KMS-11 (cell line): ENCODE measurements at regions not wholly inside any gene's neighbourhood (a gene's known extent, or its start where the extent isn't known, plus 50 kb on each side); places are given as distances from the start of the nearest gene placed in this dataset.

Source experiments
- H2AFZ ChIP-seq: fragments of 200-600 bp; sonication (generic); 2 replicates; pipeline ENCODE4 v1.6.1; 2016; ENCODE audit warnings: antibody characterized with exemption, mixed run types, low read depth
- H3K27ac ChIP-seq: fragments of 200-600 bp; sonication (generic); 2 replicates; pipeline ENCODE4 v1.6.1; 2016; ENCODE audit warnings: mild to moderate bottlenecking, mixed run types
- H3K27me3 ChIP-seq: fragments of 200-600 bp; sonication (generic); 2 replicates; pipeline ENCODE4 v1.6.1; 2017; ENCODE audit warnings: mild to moderate bottlenecking, low read depth, mixed run types, moderate library complexity; ENCODE audit not compliant: insufficient read depth
- H3K36me3 ChIP-seq: fragments of 200-600 bp; sonication (generic); 2 replicates; pipeline ENCODE4 v1.6.1; 2017; ENCODE audit warnings: mild to moderate bottlenecking, mixed run types; ENCODE audit not compliant: insufficient read depth
- H3K4me1 ChIP-seq: fragments of 200-600 bp; sonication (generic); 2 replicates; pipeline ENCODE4 v1.6.1; 2016; ENCODE audit warnings: mild to moderate bottlenecking, low read depth, mixed run types; ENCODE audit not compliant: poor library complexity, severe bottlenecking
- H3K4me2 ChIP-seq: fragments of 200-600 bp; sonication (generic); 2 replicates; pipeline ENCODE4 v1.7.0; 2016; ENCODE audit warnings: mild to moderate bottlenecking, mixed run types
- H3K4me3 ChIP-seq: fragments of 200-600 bp; sonication (generic); IDR thresholded peaks from 2 replicates; pipeline ENCODE4 v1.6.1; 2017; ENCODE audit warnings: low read depth, low read length, mixed read lengths; ENCODE audit not compliant: insufficient read depth
- H3K79me2 ChIP-seq: fragments of 200-600 bp; sonication (generic); 2 replicates; pipeline ENCODE4 v1.6.1; 2016; ENCODE audit warnings: low read depth, mixed run types; ENCODE audit not compliant: insufficient read depth
- H3K9ac ChIP-seq: fragments of 200-600 bp; sonication (generic); 2 replicates; pipeline ENCODE4 v1.6.1; 2016; ENCODE audit warnings: mild to moderate bottlenecking, mixed run types
- H4K20me1 ChIP-seq: fragments of 200-600 bp; sonication (generic); 2 replicates; pipeline ENCODE4 v1.6.1; 2016; ENCODE audit warnings: mild to moderate bottlenecking, mixed run types; ENCODE audit not compliant: insufficient read depth
- CTCF ChIP-seq: fragments of 200-600 bp; sonication (generic); conservative IDR thresholded peaks from 2 replicates; pipeline ENCODE4 v1.6.1; 2017; ENCODE audit warnings: low read depth, mild to moderate bottlenecking, antibody characterized with exemption, low read length, moderate library complexity, mixed read lengths

GRCh38 chr16:48810803-48811453 is 200.9 kb upstream of the N4BP1 start:
- Histone ChIP-seq H4K20me1 (no peaks in the 10 kb centered on the region), H3K27ac (no peak overlapping the region), H3K4me3 (no peak overlapping the region), H3K4me1 (no peaks in the 10 kb centered on the region), H3K9ac (no peak overlapping the region), H3K4me2 (no peak overlapping the region), H3K79me2 (no peaks in the 10 kb centered on the region), H3K36me3 (no peaks in the 10 kb centered on the region), H2AFZ (no peak overlapping the region), H3K27me3 (no peaks in the 10 kb centered on the region)
- TF ChIP-seq CTCF, result no peak

GRCh38 chr16:48810436-48810802 is 200.4 kb upstream of the N4BP1 start:
- Histone ChIP-seq H3K9ac (no peak overlapping the region), H2AFZ (no peak overlapping the region), H3K4me2 (no peak overlapping the region), H3K36me3 (no peaks in the 10 kb centered on the region), H3K4me1 (no peaks in the 10 kb centered on the region), H3K27ac (no peak overlapping the region), H3K27me3 (no peaks in the 10 kb centered on the region), H4K20me1 (no peaks in the 10 kb centered on the region), H3K79me2 (no peaks in the 10 kb centered on the region), H3K4me3 (no peak overlapping the region)
- TF ChIP-seq CTCF, result no peak

GRCh38 chr16:48790151-48790550 is 180.2 kb upstream of the N4BP1 start:
- H3K9ac ChIP-seq, result no peak overlapping the region
- no peaks in the 10 kb centered on the region for H3K27me3 ChIP-seq
- H4K20me1 ChIP-seq, result no peaks in the 10 kb centered on the region
- no peak overlapping the region for H3K4me3 ChIP-seq
- no peak overlapping the region for H3K27ac ChIP-seq
- H3K79me2 ChIP-seq, result no peaks in the 10 kb centered on the region
- no peak overlapping the region for H2AFZ ChIP-seq
- TF ChIP-seq CTCF, result no peak
- H3K4me1 ChIP-seq, result no peaks in the 10 kb centered on the region
- no peaks in the 10 kb centered on the region for H3K36me3 ChIP-seq
- H3K4me2 ChIP-seq, result no peak overlapping the region

GRCh38 chr16:48788475-48788874 is 178.5 kb upstream of the N4BP1 start:
- Histone ChIP-seq H3K27me3 (no peaks in the 10 kb centered on the region), H4K20me1 (no peaks in the 10 kb centered on the region), H2AFZ (no peak overlapping the region), H3K4me2 (no peak overlapping the region), H3K27ac (no peak overlapping the region), H3K9ac (no peak overlapping the region), H3K4me3 (no peak overlapping the region), H3K79me2 (no peaks in the 10 kb centered on the region), H3K36me3 (no peaks in the 10 kb centered on the region), H3K4me1 (no peaks in the 10 kb centered on the region)
- TF ChIP-seq CTCF, result no peak
